H9 (cell line): ENCODE measurements at regions not wholly inside any gene's neighbourhood (a gene's known extent, or its start where the extent isn't known, plus 50 kb on each side); places are given as distances from the start of the nearest gene placed in this dataset.

Experiments used
- DNase-seq: peaks from one replicate; pipeline ENCODE4 v3.0.0-alpha.2; 2017
- H2AFZ ChIP-seq: one replicate; pipeline ENCODE4 v1.6.1; 2013; ENCODE audit warnings: mild to moderate bottlenecking, low read length, control low read depth, moderate library complexity
- H2AK5ac ChIP-seq: 2 replicates; pipeline ENCODE4 v1.6.1; 2013; ENCODE audit warnings: low read length, control low read depth, mixed read lengths; ENCODE audit not compliant: insufficient read length
- H2BK120ac ChIP-seq: one replicate; pipeline ENCODE4 v1.6.1; 2013; ENCODE audit warnings: low read depth, mild to moderate bottlenecking, low read length, control low read depth, inconsistent platforms; ENCODE audit not compliant: poor library complexity, severe bottlenecking
- H2BK12ac ChIP-seq: 2 replicates; pipeline ENCODE4 v1.6.1; 2013; ENCODE audit warnings: low read length, control low read depth, mixed read lengths, low read depth; ENCODE audit not compliant: insufficient read length
- H2BK15ac ChIP-seq: 2 replicates; pipeline ENCODE4 v1.6.1; 2013; ENCODE audit warnings: low read depth, low read length, control low read depth
- H2BK20ac ChIP-seq: one replicate; pipeline ENCODE4 v1.6.1; 2013; ENCODE audit warnings: low read depth, mild to moderate bottlenecking, low read length, control low read depth, inconsistent platforms; ENCODE audit not compliant: poor library complexity, severe bottlenecking
- H2BK5ac ChIP-seq: 2 replicates; pipeline ENCODE4 v1.6.1; 2013; ENCODE audit warnings: low read length, control low read depth, mixed read lengths; ENCODE audit not compliant: insufficient read length
- H3K14ac ChIP-seq: 2 replicates; pipeline ENCODE4 v1.6.1; 2013; ENCODE audit warnings: low read length, control low read depth; ENCODE audit not compliant: insufficient read depth
- H3K18ac ChIP-seq: 2 replicates; pipeline ENCODE4 v1.6.1; 2013; ENCODE audit warnings: low read depth, mild to moderate bottlenecking, mixed read lengths, low read length, control low read depth; ENCODE audit not compliant: insufficient read length
- H3K23ac ChIP-seq: 2 replicates; pipeline ENCODE4 v1.6.1; 2013; ENCODE audit warnings: low read length, control low read depth, mixed read lengths, low read depth; ENCODE audit not compliant: insufficient read length
- H3K23me2 ChIP-seq: 2 replicates; pipeline ENCODE4 v1.6.1; 2013; ENCODE audit warnings: low read depth, mild to moderate bottlenecking, mixed read lengths, low read length, control low read depth; ENCODE audit not compliant: insufficient read length, poor library complexity, severe bottlenecking
- H3K27ac ChIP-seq: 2 replicates; pipeline ENCODE4 v1.5.1; 2013; ENCODE audit warnings: low read length, control low read depth, mixed read lengths, low read depth; ENCODE audit not compliant: insufficient read length
- H3K27me3 ChIP-seq: 2 replicates; pipeline ENCODE4 v1.6.1; 2013; ENCODE audit warnings: low read length, control low read depth, inconsistent platforms; ENCODE audit not compliant: insufficient read depth
- H3K4ac ChIP-seq: 2 replicates; pipeline ENCODE4 v1.6.1; 2013; ENCODE audit warnings: low read depth, mild to moderate bottlenecking, control low read depth, inconsistent platforms, low read length, moderate library complexity
- H3K4me1 ChIP-seq: 2 replicates; pipeline ENCODE4 v1.6.1; 2013; ENCODE audit warnings: low read length, control low read depth, inconsistent platforms; ENCODE audit not compliant: insufficient read depth
- H3K4me2 ChIP-seq: 2 replicates; pipeline ENCODE4 v1.6.1; 2013; ENCODE audit warnings: low read length, control low read depth, mixed read lengths; ENCODE audit not compliant: insufficient read length, insufficient read depth
- H3K56ac ChIP-seq: 2 replicates; pipeline ENCODE4 v1.6.1; 2013; ENCODE audit warnings: low read depth, mild to moderate bottlenecking, mixed read lengths, low read length, control low read depth; ENCODE audit not compliant: insufficient read length
- H3K79me1 ChIP-seq: 2 replicates; pipeline ENCODE4 v1.6.1; 2013; ENCODE audit warnings: low read depth, mild to moderate bottlenecking, moderate library complexity, low read length, control low read depth, inconsistent platforms; ENCODE audit not compliant: insufficient read depth, poor library complexity, severe bottlenecking
- H3K79me2 ChIP-seq: 2 replicates; pipeline ENCODE4 v1.6.1; 2013; ENCODE audit warnings: low read length, control low read depth, inconsistent platforms; ENCODE audit not compliant: insufficient read depth
- H3K9ac ChIP-seq: 2 replicates; pipeline ENCODE4 v1.6.1; 2013; ENCODE audit warnings: low read length, control low read depth, mixed read lengths; ENCODE audit not compliant: insufficient read length; ENCODE audit errors: extremely low read depth
- H3K9me3 ChIP-seq: one replicate; pipeline ENCODE4 v1.6.1; 2013; ENCODE audit warnings: low read depth, low read length, inconsistent platforms; ENCODE audit not compliant: control insufficient read depth
- H3T11ph ChIP-seq: one replicate; pipeline ENCODE4 v1.6.1; 2013; ENCODE audit warnings: mild to moderate bottlenecking, low read length, control low read depth, inconsistent platforms
- H4K20me1 ChIP-seq: one replicate; pipeline ENCODE4 v1.6.1; 2013; ENCODE audit not compliant: control insufficient read depth, insufficient read length, insufficient read depth
- H4K5ac ChIP-seq: 2 replicates; pipeline ENCODE4 v1.6.1; 2013; ENCODE audit warnings: low read depth, mild to moderate bottlenecking, mixed read lengths, low read length, control low read depth; ENCODE audit not compliant: insufficient read length
- H4K8ac ChIP-seq: replicated peaks from 2 replicates; pipeline ENCODE4 v1.6.1; 2013; ENCODE audit warnings: low read length, control low read depth, mixed read lengths, low read depth; ENCODE audit not compliant: insufficient read length
- H4K91ac ChIP-seq: 2 replicates; pipeline ENCODE4 v1.6.1; 2013; ENCODE audit warnings: low read depth, mild to moderate bottlenecking, moderate library complexity, mixed read lengths, low read length, control low read depth; ENCODE audit not compliant: insufficient read length
- H3K27ac Mint-ChIP-seq, 3 experiments: 2 replicates in 2 of 3; 3 replicates in 1 of 3; pipeline ENCODE4 v1.8.0; 2020 to 2021; ENCODE audit warnings: mixed read lengths in 3 of 3, mild to moderate bottlenecking in 1 of 3, moderate library complexity in 1 of 3
- H3K27me3 Mint-ChIP-seq: 2 replicates; pipeline ENCODE4 v1.8.0; 2021; ENCODE audit warnings: low read depth, mild to moderate bottlenecking, moderate library complexity, mixed read lengths
- H3K36me3 Mint-ChIP-seq, 3 experiments: 2 replicates in 2 of 3; 3 replicates in 1 of 3; pipeline ENCODE4 v1.8.0; 2020 to 2021; ENCODE audit warnings: low read depth in 3 of 3, mixed read lengths in 3 of 3; ENCODE audit not compliant: insufficient read depth in 1 of 3
- H3K4me1 Mint-ChIP-seq, 2 experiments: 2 replicates each; pipeline ENCODE4 v1.8.0; 2020; ENCODE audit warnings: mixed read lengths in 2 of 2
- H3K4me3 Mint-ChIP-seq, 2 experiments: 2 replicates in 1 of 2; 3 replicates in 1 of 2; pipeline ENCODE4 v1.8.0; 2020 to 2021; ENCODE audit warnings: mild to moderate bottlenecking in 2 of 2, mixed read lengths in 2 of 2, moderate library complexity in 1 of 2
- H3K9me3 Mint-ChIP-seq, 2 experiments: 2 replicates in 1 of 2; 3 replicates in 1 of 2; pipeline ENCODE4 v1.8.0; 2020; ENCODE audit warnings: mild to moderate bottlenecking in 2 of 2, mixed read lengths in 2 of 2, moderate library complexity in 1 of 2
- CTCF ChIP-seq: fragments of 200-600 bp; sonication (generic); conservative IDR thresholded peaks from 3 replicates; pipeline ENCODE4 v1.8.0; 2021; ENCODE audit warnings: antibody characterized with exemption, mild to moderate bottlenecking
- WGBS: extraction: QIAGEN DNeasy Blood & Tissue Kit; methylation state at CpG from one replicate; pipeline ENCODE4 v1.1.7; 2013; ENCODE audit warnings: missing lambda C conversion rate, low lambda C conversion rate, mixed read lengths; ENCODE audit not compliant: insufficient read length; ENCODE audit errors: extremely low coverage; 5-methylcytosine and 5-hydroxymethylcytosine counted together

- H2AFZ ChIP-seq, result no peak overlapping the region
- no peak for TF ChIP-seq CTCF
- peaks cover 0 to 2% of the 10 kb centered on the region in 2 experiments; a peak in 2 of 5 replicates for H3K9me3 Mint-ChIP-seq
- H3K9me3 ChIP-seq, result no peaks in the 10 kb centered on the region
- H3K4me2 ChIP-seq, result no peak overlapping the region
- H3K4me3 Mint-ChIP-seq, result no peak overlapping the region
- no peaks in the 10 kb centered on the region for H3K27me3 ChIP-seq
- H2AK5ac ChIP-seq, result no peak overlapping the region
- H2BK12ac ChIP-seq, result no peak overlapping the region
- H2BK15ac ChIP-seq, result no peak overlapping the region
- no peak overlapping the region for H3T11ph ChIP-seq
- no peak overlapping the region for H2BK5ac ChIP-seq
- H3K56ac ChIP-seq, result no peak overlapping the region
- peaks cover 4% of the 10 kb centered on the region; the same call in 1 of the 2 replicates for H3K4me1 ChIP-seq
- H3K9ac ChIP-seq, result no peak overlapping the region
- no peak overlapping the region for H4K91ac ChIP-seq
- no peak overlapping the region for H3K18ac ChIP-seq
- H3K79me2 ChIP-seq, result no peaks in the 10 kb centered on the region
- no peak overlapping the region for H4K5ac ChIP-seq
- H2BK20ac ChIP-seq, result no peak overlapping the region
- no peak overlapping the region for H3K4ac ChIP-seq
- H3K27ac Mint-ChIP-seq, result no peak overlapping the region
- H3K23me2 ChIP-seq, result no peaks in the 10 kb centered on the region
- no peaks in the 10 kb centered on the region for H4K20me1 ChIP-seq
- no peak overlapping the region for H3K27ac ChIP-seq
- H3K23ac ChIP-seq, result no peak overlapping the region
- no peak for DNase-seq
- no peak overlapping the region for H4K8ac ChIP-seq
- peaks cover 4% of the 10 kb centered on the region in 2 experiments; a peak in 3 of 4 replicates for H3K4me1 Mint-ChIP-seq
- no peaks in the 10 kb centered on the region for H3K79me1 ChIP-seq
- no CpG with 5 or more reads among the region's 1 CpG for WGBS
- H3K14ac ChIP-seq, result no peak overlapping the region
- no peaks in the 10 kb centered on the region for H3K36me3 Mint-ChIP-seq
- H2BK120ac ChIP-seq, result no peak overlapping the region
- H3K27me3 Mint-ChIP-seq, result no peaks in the 10 kb centered on the region
Measured at GRCh38 chr5:163910226-163910625, 404.8 kb downstream of the MAT2B start.
